NCI-H1092 (cell line): ENCODE measurements at regions not wholly inside any gene's neighbourhood (a gene's known extent, or its start where the extent isn't known, plus 50 kb on each side); places are given as distances from the start of the nearest gene placed in this dataset.
"Not testable (repeated sequence)": the region's sequence is repeated elsewhere in the genome, so short reads cannot be mapped to it uniquely, and the experiment has no call there.

Experiments
- DNase-seq: peaks from one replicate; lab custom pipeline; 2025; lab: John Stamatoyannopoulos, UW

- DNase-seq: no peak
Observed at GRCh38 chr10:63921908-63922467, 400.8 kb downstream of the REEP3 start.

- no peak for DNase-seq
Observed at GRCh38 chr10:63922468-63923284, 401.5 kb downstream of the REEP3 start.

GRCh38 chr10:63929831-63930467 is 408.7 kb downstream of the REEP3 start:
- no peak for DNase-seq

- no peak for DNase-seq
Observed at GRCh38 chr10:63930584-63930983, 409.4 kb downstream of the REEP3 start.

GRCh38 chr10:63935705-63936104 is 414.5 kb downstream of the REEP3 start:
- no peak for DNase-seq

GRCh38 chr10:63940277-63940922 is 419.2 kb downstream of the REEP3 start:
- no peak for DNase-seq

- no peak for DNase-seq
Observed at GRCh38 chr10:63964406-63964805, 443.2 kb downstream of the REEP3 start.

GRCh38 chr10:63965846-63966245 is 444.6 kb downstream of the REEP3 start:
- no peak for DNase-seq

- DNase-seq: no peak
Observed at GRCh38 chr10:63972949-63973827, 452.0 kb downstream of the REEP3 start.

- no peak for DNase-seq
Observed at GRCh38 chr10:63976538-63976937, 455.3 kb downstream of the REEP3 start.

- no peak for DNase-seq
Observed at GRCh38 chr10:63977329-63977923, 456.2 kb downstream of the REEP3 start.

GRCh38 chr10:63980870-63981269 is 459.7 kb downstream of the REEP3 start:
- not testable (repeated sequence) for DNase-seq

- not testable (repeated sequence) for DNase-seq
Observed at GRCh38 chr10:63984061-63984460, 462.9 kb downstream of the REEP3 start.

- DNase-seq: no peak
Observed at GRCh38 chr10:63986536-63986935, 465.3 kb downstream of the REEP3 start.

GRCh38 chr10:63987212-63987611 is 466.0 kb downstream of the REEP3 start:
- DNase-seq: no peak

- no peak for DNase-seq
Observed at GRCh38 chr10:63994371-63994770, 473.2 kb downstream of the REEP3 start.

- no peak for DNase-seq
Observed at GRCh38 chr10:64007157-64007556, 486.0 kb downstream of the REEP3 start.

- no peak for DNase-seq
Observed at GRCh38 chr10:64010711-64011110, 489.5 kb downstream of the REEP3 start.

- no peak for DNase-seq
Observed at GRCh38 chr10:64011912-64012714, 490.9 kb downstream of the REEP3 start.

GRCh38 chr10:64014281-64014680 is 493.1 kb downstream of the REEP3 start:
- DNase-seq: no peak
